NCI-H345 (cell line): ENCODE measurements at regions not wholly inside any gene's neighbourhood (a gene's known extent, or its start where the extent isn't known, plus 50 kb on each side); places are given as distances from the start of the nearest gene placed in this dataset.
"Not testable (repeated sequence)": the region's sequence is repeated elsewhere in the genome, so short reads cannot be mapped to it uniquely, and the experiment has no call there.

Source experiments
- DNase-seq: peaks from one replicate; lab custom pipeline; 2025; lab: John Stamatoyannopoulos, UW

DNA sequence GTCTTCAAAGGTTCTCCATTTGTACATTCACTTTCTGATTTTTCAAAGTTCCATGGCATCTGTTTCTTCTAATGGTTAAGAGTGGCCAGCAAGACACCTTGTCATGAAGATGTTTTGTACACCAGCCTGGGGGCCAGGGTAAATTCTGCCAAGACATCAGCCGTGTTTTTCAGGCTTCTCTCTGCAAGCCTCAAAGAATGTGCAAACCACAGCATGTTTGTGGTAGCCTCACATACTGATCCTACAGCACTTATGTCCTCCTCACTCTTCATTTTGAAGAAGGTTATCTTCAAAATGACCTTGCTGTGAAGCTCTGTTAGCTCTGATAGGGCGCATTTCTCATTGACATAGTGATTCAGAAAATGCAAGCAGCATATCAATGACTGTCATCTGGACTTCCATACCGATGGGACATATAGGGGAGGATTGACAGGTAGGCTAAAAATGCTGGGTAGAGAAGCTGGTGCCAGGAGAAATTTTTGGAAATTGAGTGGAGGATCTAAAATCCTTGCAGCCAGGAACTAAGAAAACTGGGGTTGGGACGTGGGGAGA, 59.3 kb upstream of the SPTLC3 start:
- DNase-seq: no peak

- DNase-seq: not testable (repeated sequence)
Observed at GRCh38 chr20:12954254-12954653, 54.5 kb upstream of the SPTLC3 start.

GRCh38 chr20:12955611-12956010, 53.2 kb upstream of the SPTLC3 start:
- DNase-seq: no peak

DNA sequence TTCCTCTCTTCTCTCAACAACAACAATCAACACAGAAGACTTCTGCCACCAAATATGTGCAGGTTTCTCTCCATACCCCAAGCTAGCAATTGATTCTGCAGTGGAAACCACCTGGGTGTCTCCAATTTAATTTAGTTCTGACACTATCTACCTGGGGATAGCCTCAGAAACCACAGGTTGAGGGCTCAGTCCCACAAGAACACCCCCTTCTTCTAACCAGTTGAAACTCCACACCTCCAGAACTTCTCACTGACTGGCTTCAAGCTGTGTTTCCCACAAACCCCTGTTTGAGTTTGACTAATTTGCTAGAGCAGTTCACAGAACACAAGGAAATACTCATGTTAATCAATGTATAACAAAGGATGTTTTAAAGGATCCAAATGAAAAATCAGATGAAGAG, 52.5 kb upstream of the SPTLC3 start:
- no peak for DNase-seq

DNA sequence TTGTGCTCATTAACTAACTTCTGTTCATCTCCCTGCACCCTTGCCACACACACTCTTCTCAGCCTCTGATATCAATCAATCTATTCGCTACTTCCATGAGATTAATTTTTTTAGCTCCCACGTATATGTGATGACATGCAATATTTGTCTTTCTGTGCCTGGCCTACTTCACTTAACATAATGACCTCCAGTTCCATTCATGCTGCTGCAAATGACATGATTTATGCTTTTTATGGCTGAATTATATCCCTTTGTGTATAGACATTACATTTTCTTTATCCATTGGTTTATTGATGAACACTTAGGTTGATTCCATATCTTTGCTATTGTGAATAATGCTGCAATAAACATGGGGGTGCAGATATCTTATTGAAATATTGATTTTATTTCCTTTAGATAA, 50.8 kb upstream of the SPTLC3 start:
- DNase-seq: no peak
